ENCODE measurements at regions not wholly inside any gene's neighbourhood (a gene's known extent, or its start where the extent isn't known, plus 50 kb on each side); places are given as distances from the start of the nearest gene placed in this dataset.
A peak's percentile ranks its signal among the peaks of the same experiment; 100 is the strongest.

- TF ChIP-seq FOXO4 (CRISPR knock-in tag; conservative IDR thresholded peaks at IDR 0.05) (no peak), RAD51 (IDR thresholded peaks at IDR 0.05; ENCODE audit: borderline replicate concordance) (no peak), ATF7-NPFF (CRISPR knock-in tag; IDR thresholded peaks at IDR 0.05; ENCODE audit: low read depth) (no peak; the same call in 1 of the 2 replicates), E2F2 (CRISPR knock-in tag; IDR thresholded peaks at IDR 0.05; ENCODE audit: borderline replicate concordance) (no peak), ZBTB33 (CRISPR knock-in tag; IDR thresholded peaks at IDR 0.05) (no peak), SMAD3 (CRISPR knock-in tag; IDR thresholded peaks at IDR 0.05) (no peak), SP1 (IDR thresholded peaks at IDR 0.05) (no peak), SP1 (CRISPR knock-in tag; IDR thresholded peaks at IDR 0.05) (no peak), POGK (CRISPR knock-in tag; conservative IDR thresholded peaks at IDR 0.05) (no peak), HOMEZ (CRISPR knock-in tag; IDR thresholded peaks at IDR 0.05; ENCODE audit: low read depth) (peak; percentile 47; the same call in 1 of the 2 replicates), ARNT2 (CRISPR knock-in tag; IDR thresholded peaks at IDR 0.05; ENCODE audit: low read depth) (no peak), TFAP4 (IDR thresholded peaks at IDR 0.05; ENCODE audit: borderline replicate concordance, low read depth) (peak; percentile 85; the same call in 1 of the 2 replicates), ZNF546 (CRISPR knock-in tag; conservative IDR thresholded peaks at IDR 0.05) (0 out of 2 replicates have a peak, but pooled peaks have one; percentile 10), HES4 (CRISPR knock-in tag; IDR thresholded peaks at IDR 0.05; ENCODE audit: borderline replicate concordance) (no peak), ZNF557 (CRISPR knock-in tag; IDR thresholded peaks at IDR 0.05) (no peak), IKZF5 (CRISPR knock-in tag; IDR thresholded peaks at IDR 0.05) (peak; percentile 42; the same call in 1 of the 2 replicates), SSRP1 (CRISPR knock-in tag; IDR thresholded peaks at IDR 0.05) (no peak), PHF20 (CRISPR knock-in tag; IDR thresholded peaks at IDR 0.05) (no peak), NFRKB (IDR thresholded peaks at IDR 0.05) (no peak)
Observed at GRCh38 chr6:167676666-167677421, 149.9 kb upstream of the AFDN start (continued).
